NCI-H526 (cell line): ENCODE measurements at regions not wholly inside any gene's neighbourhood (a gene's known extent, or its start where the extent isn't known, plus 50 kb on each side); places are given as distances from the start of the nearest gene placed in this dataset.

ENCODE experiments used
- DNase-seq, 2 experiments: peaks; one replicate each; lab custom pipeline; 2025; lab: John Stamatoyannopoulos, UW

DNA sequence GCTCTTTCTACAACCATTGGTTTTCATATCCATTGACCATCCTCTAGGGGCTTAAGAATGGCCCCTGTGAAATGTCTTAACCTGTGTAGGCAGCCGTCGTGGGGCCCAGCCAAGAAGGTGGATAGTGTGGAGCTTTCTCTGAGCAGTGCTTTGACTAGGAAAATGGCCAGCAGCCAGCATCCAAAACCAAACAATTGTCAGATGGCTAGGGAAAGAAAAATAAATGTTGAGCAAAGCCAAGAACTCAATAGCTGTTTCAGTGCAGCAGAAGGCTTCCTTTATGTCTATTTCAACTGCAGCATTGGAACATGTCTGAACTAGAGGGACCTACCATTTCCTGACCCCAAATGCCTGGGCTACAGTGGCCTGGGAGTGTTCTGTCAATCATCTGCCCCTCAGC, 374.9 kb downstream of the TLE4 start:
- DNase-seq, result no peak

DNA sequence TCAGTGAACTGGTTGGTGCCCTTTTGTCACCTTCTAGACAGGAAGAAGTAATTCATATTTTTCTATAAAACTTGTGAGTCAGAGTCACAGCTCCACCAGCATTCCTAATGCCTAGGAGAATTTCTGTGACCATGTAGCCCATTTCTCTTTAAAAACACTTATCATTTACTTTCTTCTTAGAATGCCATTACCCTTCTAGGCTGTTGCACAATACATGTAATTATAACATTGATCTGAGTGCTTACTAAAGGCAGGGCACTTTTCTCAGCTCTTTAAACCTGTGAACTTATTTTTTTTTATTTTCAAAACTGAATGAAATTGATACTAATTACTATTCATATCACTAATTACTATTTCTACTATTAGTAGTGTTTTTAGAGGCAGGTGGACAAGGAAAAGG, 373.7 kb downstream of the TLE4 start:
- no peak for DNase-seq

GRCh38 chr9:79945016-79945415, 373.3 kb downstream of the TLE4 start:
- no peak for DNase-seq

- DNase-seq, result no peak
These were observed 369.2 kb downstream of the TLE4 start for GRCh38 chr9:79940919-79941318.

- DNase-seq, result no peak
These were observed 368.1 kb downstream of the TLE4 start for GRCh38 chr9:79939819-79940218.

- DNase-seq, result no peak
These were observed 364.6 kb downstream of the TLE4 start for GRCh38 chr9:79936336-79936735.

DNA sequence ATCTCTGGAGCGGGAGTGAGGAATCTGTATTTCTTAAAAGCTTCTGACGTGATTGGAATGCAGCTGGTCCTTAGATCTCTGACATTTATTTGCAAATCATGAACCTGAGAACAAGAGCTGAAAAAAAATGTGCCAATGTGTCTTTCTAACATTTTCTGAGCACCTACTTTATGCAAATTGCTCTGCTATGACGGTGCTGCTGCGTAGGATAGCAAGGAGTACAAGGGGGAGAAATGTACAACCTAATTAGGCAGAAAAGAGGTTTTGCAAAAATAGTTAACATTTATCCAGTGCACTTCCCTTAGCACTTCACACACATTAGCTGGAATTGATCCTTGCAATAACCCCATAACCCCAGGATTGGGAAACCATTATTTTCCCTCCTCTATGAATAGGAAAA, 357.5 kb downstream of the TLE4 start:
- no peak for DNase-seq

DNA sequence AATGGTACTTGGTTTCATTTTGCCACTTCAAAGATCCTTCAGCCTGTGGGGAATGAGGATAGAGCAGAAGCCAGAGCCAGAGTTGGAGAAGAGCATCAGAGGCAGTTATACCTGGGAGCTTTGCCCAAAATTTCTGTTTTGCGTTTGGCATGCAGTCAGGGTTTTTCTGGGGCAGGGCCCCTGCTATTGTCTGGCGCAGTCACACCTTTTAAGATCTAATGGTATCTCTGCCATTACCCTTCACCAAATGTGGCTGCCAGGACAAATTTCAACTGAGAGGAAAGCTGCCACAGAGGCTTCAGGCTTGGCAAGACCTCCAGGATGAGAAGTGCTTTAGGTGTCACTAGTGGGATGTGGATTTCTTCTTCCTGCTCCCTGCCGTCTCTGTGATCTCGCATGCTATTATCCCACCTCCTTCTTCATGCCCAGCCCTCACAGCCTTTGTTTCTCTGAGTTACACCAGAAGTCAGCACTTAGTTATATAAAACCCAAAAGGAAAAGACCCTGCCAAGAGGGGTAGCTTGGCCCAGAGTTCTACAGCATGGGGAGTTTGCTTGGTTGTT, 357.0 kb downstream of the TLE4 start:
- no peak for DNase-seq

DNA sequence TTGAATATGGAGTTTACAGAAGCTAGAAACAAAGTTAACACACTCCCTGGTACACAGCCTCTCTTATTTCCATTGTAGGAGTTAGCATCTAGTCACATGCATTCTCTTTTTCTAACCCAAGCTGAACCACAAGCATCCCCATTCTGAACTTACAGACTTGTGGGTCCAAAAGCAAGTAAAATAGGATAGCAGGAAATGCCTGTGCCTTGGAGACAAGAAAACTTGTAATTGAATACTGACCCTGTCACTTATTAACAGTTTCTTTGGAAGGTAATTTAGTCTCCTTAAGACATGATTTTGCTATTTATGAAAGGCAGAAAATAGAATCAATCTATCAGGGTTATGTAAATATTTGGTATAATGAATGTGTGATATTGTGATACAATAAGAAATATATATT, 353.6 kb downstream of the TLE4 start:
- no peak for DNase-seq

DNA sequence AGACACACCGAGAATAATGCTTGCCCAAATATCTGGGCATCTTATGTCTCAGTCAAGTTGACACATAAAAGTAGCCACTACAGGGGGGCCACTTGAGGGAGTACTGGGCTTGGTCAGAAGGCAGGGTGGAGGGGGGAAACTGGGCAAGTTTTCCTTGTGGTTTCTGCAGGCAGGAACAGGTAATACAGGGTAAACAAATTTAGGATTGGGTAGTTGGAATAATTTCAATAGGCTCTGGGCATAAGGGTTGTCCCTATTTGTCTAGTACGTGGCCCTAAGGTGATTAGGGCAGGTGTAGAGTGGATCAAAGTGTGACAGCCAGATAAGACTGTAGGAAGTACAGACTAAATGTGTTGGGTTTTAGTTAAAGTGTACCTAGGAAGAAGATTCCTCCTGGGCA, 353.1 kb downstream of the TLE4 start:
- DNase-seq, result peak in 1 of 2 experiments; percentile 1

DNA sequence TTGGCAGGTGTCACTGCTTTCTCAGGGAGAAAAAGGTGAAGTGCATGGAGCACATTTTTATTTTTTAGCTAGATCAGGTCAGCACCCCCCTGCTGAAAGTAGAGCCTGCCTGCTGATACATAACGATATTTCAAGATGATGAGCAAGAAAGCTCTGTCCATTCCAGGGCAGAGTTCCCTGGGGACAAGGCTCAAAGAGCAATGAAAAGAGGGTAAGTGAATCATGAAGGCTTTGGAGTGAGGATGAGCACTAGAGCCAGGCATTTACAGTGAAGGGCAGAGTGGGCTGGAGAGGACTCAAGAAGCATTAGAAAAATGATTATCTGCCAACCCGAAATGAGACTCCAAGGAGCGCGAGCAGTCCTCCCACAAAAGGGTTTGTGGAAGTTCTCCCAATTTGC, 345.7 kb downstream of the TLE4 start:
- no peak for DNase-seq

- no peak for DNase-seq
These were observed 342.1 kb downstream of the TLE4 start for GRCh38 chr9:79913867-79914266.

GRCh38 chr9:79912318-79913070, 340.7 kb downstream of the TLE4 start:
- no peak for DNase-seq

- DNase-seq, result no peak
These were observed 340.0 kb downstream of the TLE4 start for GRCh38 chr9:79911724-79912123.

- no peak for DNase-seq
These were observed 331.2 kb downstream of the TLE4 start for GRCh38 chr9:79902825-79903600.

- DNase-seq, result no peak
These were observed 329.0 kb downstream of the TLE4 start for GRCh38 chr9:79900754-79901153.

DNA sequence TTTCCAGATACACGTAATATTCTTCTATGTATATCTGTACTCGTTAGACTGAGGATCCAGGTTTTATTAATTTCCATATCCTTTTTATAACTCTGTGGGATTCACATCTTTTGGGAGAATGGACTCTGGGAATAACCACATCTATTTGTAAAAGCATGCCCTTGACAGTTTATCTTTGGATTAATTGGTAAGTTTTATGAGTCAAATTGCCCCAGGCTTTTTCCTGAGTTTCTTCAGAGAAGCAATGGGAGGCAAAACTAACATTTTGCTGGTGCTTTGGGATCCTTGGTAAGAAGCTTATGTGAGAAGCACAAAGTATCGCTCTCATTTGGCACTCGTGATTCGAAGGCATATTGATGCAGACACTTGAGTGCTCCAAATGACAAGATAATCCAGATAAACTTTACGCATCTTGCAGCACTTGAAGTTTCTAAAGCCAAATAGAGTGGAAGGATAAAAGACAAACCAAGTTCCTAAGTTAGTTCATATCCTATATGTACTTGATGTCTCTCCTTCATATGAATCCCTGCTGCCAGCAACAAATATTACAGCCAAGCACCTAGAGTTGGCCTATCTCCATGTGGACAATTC, 324.7 kb downstream of the TLE4 start:
- DNase-seq, result no peak

GRCh38 chr9:79895232-79895631, 323.5 kb downstream of the TLE4 start:
- no peak for DNase-seq

- DNase-seq, result no peak
These were observed 317.6 kb downstream of the TLE4 start for GRCh38 chr9:79889369-79889768.

- DNase-seq, result no peak
These were observed 313.5 kb downstream of the TLE4 start for GRCh38 chr9:79885093-79885857.

GRCh38 chr9:79884546-79884945, 312.8 kb downstream of the TLE4 start:
- DNase-seq, result no peak

GRCh38 chr9:79883073-79883645, 311.4 kb downstream of the TLE4 start:
- no peak for DNase-seq
